ENCODE measurements at regions not wholly inside any gene's neighbourhood (a gene's known extent, or its start where the extent isn't known, plus 50 kb on each side); places are given as distances from the start of the nearest gene placed in this dataset.

DNA sequence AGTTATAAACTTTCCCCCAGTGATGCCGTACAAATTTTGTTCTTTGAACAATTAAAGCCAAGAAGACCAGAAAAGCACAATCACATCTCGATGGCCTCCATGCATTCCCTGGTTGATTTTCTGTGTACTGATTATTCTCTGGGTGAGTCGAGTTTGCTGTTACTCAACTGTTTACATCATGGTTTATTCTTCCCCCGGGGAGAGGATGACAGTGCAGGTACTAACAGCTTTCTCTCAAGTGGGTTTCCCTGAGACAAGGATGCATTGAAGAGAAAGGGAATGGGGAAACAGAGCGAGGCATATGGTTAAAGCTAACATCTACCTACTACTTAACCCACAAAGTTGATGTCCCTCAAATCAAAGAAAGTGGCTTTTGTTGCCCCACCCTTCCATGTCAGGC is 410.8 kb upstream of the FANCL start:
- Histone ChIP-seq H3K27ac (no peak overlapping the region), H3K4me1 (no peaks in the 10 kb centered on the region), H3K27me3 (ENCODE audit: insufficient read depth in 3 of 3, low read length in 2 of 3) (no peaks in the 10 kb centered on the region), H3K36me3 (ENCODE audit: insufficient read depth in 1 of 2, low read depth in 1 of 2) (no peaks in the 10 kb centered on the region), H3K4me3 (no peak overlapping the region), H3K9me3 (no peaks in the 10 kb centered on the region)
- TF ChIP-seq, protein P1, sequence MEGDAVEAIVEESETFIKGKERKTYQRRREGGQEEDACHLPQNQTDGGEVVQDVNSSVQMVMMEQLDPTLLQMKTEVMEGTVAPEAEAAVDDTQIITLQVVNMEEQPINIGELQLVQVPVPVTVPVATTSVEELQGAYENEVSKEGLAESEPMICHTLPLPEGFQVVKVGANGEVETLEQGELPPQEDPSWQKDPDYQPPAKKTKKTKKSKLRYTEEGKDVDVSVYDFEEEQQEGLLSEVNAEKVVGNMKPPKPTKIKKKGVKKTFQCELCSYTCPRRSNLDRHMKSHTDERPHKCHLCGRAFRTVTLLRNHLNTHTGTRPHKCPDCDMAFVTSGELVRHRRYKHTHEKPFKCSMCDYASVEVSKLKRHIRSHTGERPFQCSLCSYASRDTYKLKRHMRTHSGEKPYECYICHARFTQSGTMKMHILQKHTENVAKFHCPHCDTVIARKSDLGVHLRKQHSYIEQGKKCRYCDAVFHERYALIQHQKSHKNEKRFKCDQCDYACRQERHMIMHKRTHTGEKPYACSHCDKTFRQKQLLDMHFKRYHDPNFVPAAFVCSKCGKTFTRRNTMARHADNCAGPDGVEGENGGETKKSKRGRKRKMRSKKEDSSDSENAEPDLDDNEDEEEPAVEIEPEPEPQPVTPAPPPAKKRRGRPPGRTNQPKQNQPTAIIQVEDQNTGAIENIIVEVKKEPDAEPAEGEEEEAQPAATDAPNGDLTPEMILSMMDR (IDR thresholded peaks at IDR 0.05): no peak
- intact Hi-C loops (cut with DNase I): no loop called here
- ATAC-seq: no peak
- DNase-seq: no peak
- WGBS, 3 donors: 70 to 75% (median 75%) methylated on average over 5 of the region's 5 CpGs

DNA sequence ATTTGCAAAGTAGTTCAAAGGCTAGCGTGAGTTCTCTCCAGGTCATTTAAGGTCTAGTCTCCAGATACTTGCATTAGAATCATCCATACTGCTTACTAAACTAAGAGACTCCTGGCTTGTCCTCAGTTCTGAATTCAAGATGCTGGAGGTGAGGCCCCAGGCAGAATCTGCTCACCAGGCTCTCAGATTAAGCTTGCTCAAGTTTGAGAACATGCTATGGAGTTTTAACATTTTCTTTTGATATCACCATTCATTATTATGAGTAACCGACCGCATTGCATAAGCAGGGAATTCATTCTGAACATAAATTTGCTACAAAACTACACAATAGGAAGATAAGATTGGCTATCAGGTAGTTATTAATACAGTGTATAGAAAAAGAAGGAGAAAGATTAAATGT is 409.7 kb upstream of the FANCL start:
- Histone ChIP-seq H3K4me3 (no peak overlapping the region), H3K27me3 (ENCODE audit: insufficient read depth in 3 of 3, low read length in 2 of 3) (no peaks in the 10 kb centered on the region), H3K27ac (no peak overlapping the region), H3K4me1 (no peaks in the 10 kb centered on the region), H3K9me3 (no peaks in the 10 kb centered on the region), H3K36me3 (ENCODE audit: insufficient read depth in 1 of 2, low read depth in 1 of 2) (no peaks in the 10 kb centered on the region)
- no peak for DNase-seq
- 69 to 74% (median 72%) methylated on average over 3 of the region's 3 CpGs for WGBS, 3 donors
- TF ChIP-seq, protein P1 (IDR thresholded peaks at IDR 0.05): no peak
- ATAC-seq: no peak
- intact Hi-C loops (cut with DNase I): no loop called here

DNA sequence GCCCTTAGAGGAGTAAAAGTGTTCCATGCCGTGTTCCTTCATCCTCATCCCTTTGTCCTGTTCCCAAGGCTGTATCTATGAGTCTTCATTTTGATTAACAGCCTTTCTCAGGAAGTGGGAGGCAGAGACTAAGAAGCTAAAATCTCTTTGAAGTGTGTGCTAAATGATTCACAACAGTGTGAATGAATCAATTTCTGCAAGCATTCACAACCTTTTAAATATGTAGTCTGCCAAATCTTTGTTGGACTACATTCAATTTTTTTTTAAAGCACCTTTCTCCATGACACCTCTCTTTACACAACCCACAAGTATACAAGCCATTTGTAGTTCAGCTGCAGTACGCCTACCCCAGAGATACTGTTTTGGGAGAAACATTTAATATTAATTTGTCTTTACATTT is 408.6 kb upstream of the FANCL start:
- Histone ChIP-seq H3K27ac (no peak overlapping the region), H3K4me1 (no peaks in the 10 kb centered on the region), H3K27me3 (ENCODE audit: insufficient read depth in 3 of 3, low read length in 2 of 3) (no peaks in the 10 kb centered on the region), H3K9me3 (no peaks in the 10 kb centered on the region), H3K36me3 (ENCODE audit: insufficient read depth in 1 of 2, low read depth in 1 of 2) (no peaks in the 10 kb centered on the region), H3K4me3 (no peak overlapping the region)
- DNase-seq: no peak
- 47 to 56% (median 55%) methylated on average over 2 of the region's 2 CpGs for WGBS, 3 donors
- TF ChIP-seq, protein P1 (IDR thresholded peaks at IDR 0.05): no peak
- intact Hi-C loops (cut with DNase I): no loop called here
- no peak for ATAC-seq

DNA sequence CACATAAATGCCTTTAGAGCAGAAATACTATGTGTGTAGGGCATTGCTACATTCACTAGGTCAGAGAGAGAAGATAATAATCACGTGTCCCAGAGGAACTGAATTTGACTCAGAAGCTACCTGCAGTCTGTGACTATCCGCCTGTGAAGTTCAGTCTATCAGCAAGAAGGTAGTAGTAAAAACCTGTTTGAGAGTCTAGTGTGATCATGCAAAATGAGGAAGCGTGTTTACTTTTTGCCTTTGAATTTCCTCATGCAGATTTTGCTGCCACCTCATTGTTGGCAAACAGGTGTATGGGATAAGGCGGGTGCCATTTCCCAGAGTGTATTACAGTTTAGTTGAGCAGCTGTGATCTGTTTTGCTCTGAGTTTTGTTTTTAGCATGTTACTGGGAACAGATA is 403.9 kb upstream of the FANCL start:
- H3K4me1 ChIP-seq: no peaks in the 10 kb centered on the region
- H3K4me3 ChIP-seq: no peak overlapping the region
- DNase-seq: no peak
- intact Hi-C loops (cut with DNase I): no loop called here
- ATAC-seq: no peak
- no peaks in the 10 kb centered on the region for H3K9me3 ChIP-seq
- H3K36me3 ChIP-seq (ENCODE audit: insufficient read depth in 1 of 2, low read depth in 1 of 2): no peaks in the 10 kb centered on the region
- no peak overlapping the region for H3K27ac ChIP-seq
- TF ChIP-seq, protein P1 (IDR thresholded peaks at IDR 0.05): no peak
- H3K27me3 ChIP-seq (ENCODE audit: insufficient read depth in 3 of 3, low read length in 2 of 3): no peaks in the 10 kb centered on the region
- 66 to 83% (median 80%) methylated on average over 4 of the region's 4 CpGs for WGBS, 3 donors

DNA sequence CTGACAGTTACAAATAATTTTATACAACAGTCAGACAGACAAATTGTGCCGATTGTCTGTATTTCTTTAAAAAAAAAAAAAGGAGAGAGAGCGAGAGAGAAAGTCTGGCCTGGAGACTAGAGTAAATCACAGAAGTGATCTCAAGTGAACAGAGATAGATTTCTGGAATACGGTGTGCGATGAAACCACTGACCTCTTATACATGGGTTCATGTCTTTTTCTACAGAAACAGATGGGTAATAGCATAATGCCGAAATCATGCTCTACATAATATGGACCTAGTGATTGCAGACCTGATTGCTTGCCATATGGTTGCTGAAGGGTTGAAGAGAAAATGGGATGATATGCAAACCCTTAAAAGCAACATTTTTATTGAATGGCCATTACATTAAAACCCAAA is 403.3 kb upstream of the FANCL start:
- H3K4me1 ChIP-seq: no peaks in the 10 kb centered on the region
- no peaks in the 10 kb centered on the region for H3K27me3 ChIP-seq (ENCODE audit: insufficient read depth in 3 of 3, low read length in 2 of 3)
- H3K4me3 ChIP-seq: no peak overlapping the region
- H3K36me3 ChIP-seq (ENCODE audit: insufficient read depth in 1 of 2, low read depth in 1 of 2): no peaks in the 10 kb centered on the region
- intact Hi-C loops (cut with DNase I): no loop called here
- H3K9me3 ChIP-seq: no peaks in the 10 kb centered on the region
- WGBS, 3 donors: 61 to 74% (median 69%) methylated on average over 5 of the region's 5 CpGs
- DNase-seq: no peak
- ATAC-seq: no peak
- TF ChIP-seq, protein P1 (IDR thresholded peaks at IDR 0.05): no peak
- H3K27ac ChIP-seq: no peak overlapping the region
